ENCODE measurements at regions not wholly inside any gene's neighbourhood (a gene's known extent, or its start where the extent isn't known, plus 50 kb on each side); places are given as distances from the start of the nearest gene placed in this dataset.

DNA sequence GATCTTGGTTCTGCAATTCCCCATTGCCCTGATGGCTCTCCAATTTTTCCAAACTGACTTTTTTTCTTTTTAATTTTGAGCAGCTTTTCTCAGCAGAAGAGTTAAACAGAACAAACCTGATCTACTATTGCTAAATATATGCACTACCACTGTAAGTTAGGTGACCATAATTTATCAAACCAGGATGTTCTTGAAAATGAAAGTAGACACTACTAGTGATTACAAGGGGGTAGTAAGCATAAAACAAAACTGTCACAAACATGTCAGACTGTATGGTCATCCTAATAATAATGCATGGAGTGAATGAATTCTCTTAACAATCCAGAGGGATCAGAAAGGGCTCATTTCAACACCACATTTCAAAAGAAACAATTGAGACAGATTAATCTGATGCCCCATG, 183.0 kb upstream of the FOXN3 start:
- DNase-seq: no peak

DNA sequence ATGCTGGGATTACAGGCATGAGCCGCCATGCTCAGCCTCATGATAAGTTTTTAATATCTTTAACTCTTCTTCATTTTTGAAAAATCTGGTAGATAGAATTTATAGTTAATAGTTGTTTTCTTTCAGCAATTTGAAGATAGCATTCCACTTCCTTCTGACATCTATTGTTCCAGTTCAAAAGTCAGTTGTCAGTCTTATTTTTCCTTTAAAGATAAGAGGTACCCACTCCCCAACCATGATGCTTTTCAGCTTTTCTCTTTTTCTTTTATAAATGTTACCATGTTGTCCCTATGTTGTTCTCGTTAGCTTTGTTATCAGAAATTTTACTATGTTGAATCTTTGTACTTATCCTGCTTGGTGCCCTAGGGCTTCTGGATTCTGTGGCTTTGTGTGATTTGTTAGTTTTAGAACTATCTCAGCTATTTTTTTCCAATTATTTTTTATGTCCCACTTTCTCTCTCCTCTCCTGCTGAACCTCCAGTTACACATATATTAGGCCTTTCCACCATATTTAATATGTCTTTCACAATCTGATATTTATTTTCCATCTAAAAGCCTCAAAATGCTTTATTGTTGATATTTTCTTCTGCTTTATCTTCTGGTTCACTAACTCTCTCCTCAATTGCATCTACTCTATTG, 181.6 kb upstream of the FOXN3 start:
- no peak for DNase-seq

DNA sequence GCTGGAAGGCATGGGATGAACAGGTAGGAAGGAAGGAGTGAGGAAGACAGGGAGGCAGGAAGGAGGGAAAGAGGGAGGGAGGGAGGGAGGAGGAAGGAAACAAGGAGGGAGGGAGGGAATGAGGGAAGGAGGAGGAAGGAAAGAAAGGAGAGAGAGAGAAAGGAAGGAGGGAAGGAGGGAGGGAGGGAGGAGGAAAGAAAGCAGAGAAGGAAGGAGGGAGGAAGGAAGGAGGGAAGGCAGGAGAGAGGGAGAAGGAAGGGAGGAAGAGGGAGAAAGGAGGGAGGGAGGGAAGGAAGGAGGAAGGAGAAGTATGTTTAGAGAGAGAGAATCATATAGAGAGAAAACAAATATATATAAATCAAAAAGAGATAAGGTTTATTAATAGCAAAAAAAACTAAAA, 175.9 kb upstream of the FOXN3 start:
- no peak for DNase-seq

DNA sequence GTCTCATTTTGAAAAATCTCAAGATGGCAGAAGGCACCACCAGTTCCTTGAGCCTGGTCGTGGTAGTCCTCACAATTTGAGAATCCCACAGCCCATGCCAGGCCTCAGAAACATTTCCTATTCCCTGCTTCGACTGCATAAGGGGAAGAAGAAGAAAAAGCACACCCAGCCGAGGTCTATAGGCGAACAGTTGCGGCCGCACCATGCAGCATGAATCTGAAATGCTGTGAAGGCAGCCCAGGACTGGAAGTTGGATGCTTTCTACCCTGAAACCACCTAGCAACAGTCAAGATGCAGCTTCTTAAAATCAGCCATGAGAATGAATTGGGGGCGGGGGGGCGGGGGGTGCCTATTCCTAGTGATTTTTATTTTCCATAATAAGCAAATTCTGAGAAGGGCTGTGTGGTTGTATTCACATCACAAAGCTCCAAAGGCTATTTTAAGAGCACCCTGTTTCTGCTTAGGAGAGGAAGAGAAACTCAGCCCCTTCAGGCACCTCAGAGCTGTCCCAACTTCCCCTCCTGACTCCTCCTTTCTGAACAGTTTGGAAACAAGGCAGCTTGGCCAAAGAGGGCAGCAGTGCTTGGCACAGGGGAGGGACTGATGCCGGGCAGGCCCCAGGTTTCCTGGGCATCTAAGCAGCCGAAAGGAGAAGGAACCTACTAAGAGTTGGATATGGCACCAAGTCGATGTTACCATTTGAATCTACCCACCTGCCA, 172.5 kb upstream of the FOXN3 start:
- no peak for DNase-seq

DNA sequence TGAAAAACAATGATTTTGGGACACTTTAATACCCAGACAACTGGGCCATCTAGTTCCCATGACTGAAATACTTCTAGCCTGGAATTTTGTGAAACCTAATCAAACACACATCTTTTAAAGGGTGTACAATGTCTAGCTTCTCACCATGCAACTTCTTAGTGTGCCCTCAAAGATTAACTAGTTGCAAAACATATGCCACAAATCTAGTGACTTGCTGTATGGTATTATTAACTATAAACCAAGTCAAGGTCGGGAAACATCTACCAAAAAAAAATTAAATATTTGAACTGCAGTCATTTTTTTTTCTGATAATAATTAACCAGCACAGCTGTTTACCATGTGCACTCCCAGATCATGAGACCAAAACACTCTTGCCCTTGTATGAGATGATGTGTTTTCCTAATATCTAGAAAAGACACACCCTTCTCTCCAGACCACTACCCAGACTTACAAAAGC, 171.8 kb upstream of the FOXN3 start:
- no peak for DNase-seq

DNA sequence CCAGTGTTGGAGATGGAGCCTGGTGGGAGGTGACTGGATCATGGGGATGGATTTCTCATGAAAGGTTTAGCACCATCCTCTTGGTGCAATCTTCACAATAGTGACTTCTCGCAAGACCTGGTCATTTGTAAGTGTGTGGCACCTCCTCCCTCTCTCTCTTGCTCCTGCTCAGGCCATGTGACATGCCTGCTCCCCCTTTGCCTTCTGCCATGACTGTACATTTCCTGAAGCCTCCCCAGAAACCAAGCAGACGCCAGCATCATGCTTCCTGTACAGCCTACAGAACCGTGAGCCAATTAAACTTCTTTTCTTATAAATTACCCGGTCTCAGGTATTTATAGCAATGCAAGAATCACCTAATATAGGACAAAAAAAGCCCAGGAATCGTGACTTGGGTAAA, 171.0 kb upstream of the FOXN3 start:
- no peak for DNase-seq

DNA sequence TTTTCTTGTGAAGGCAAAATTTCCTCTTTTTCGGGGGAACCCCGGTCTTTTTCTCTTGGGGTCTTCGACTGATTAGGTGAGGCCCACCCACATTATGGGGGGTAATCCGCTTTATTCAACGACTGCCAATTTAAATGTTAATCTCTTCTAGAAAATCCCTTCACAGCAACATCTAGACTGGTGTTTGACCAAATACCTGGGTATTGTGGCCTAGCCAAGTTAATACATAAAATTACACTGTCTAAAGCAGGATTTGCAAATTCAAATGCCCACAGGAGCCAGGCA, 170.0 kb upstream of the FOXN3 start:
- no peak for DNase-seq

DNA sequence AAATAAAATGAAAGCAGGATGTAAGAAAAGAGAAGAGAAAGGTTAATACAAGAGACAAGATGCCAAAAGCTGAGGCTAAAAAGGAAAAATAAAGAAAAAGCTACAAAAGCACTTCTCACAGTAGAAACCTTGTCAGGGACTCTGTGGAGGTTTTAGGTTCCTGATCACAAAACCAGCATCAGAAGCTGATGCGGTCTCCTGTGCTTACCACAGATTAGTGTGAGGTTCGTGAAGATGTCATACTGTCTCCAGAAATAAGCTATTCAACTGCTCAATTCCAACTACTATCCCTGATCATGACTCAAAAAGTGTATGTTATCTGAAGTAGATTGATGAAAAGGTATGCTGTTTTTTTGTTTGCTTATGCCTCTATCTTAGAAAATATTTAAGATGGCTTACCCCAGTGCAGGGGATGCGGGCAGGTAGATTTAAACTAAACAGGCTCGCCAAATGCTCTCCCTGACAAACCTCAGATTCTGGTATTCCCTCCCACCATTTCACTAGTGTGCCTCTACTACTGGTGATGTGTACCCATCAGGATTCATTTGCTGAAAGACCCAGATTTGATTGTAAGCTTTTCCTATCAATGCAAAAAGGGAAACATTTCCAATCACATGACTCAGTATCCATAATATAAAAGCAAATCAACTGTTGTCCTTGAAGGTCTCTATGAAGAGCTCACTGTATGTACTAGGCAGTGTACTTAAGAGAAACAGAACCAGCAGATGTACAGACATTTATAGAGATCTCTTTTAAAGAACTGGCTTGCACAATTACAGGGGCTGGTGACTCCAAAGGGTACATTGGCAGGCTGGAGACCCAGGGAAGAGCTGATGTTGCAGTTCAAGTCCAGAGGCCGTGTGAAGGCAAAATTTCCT, 169.5 kb upstream of the FOXN3 start:
- DNase-seq: no peak

DNA sequence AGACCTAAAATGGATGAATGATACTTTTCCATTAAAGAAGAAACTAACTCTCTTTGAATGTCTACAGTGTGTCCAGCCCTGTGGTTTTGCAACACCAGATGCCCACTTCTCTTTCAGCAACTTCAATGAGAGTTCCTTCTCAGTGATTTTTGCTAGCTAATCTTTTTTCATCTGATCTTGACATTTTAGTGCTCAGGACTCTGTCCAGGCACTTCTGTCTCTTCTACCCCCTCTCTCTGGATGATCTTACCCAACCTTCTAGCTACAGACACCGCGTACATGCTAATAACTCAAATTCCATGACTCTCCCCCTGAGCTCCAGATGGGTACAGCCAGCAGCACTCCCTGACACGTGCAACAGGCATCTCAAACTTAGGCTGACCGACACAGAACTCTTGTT, 161.1 kb upstream of the FOXN3 start:
- DNase-seq: no peak

DNA sequence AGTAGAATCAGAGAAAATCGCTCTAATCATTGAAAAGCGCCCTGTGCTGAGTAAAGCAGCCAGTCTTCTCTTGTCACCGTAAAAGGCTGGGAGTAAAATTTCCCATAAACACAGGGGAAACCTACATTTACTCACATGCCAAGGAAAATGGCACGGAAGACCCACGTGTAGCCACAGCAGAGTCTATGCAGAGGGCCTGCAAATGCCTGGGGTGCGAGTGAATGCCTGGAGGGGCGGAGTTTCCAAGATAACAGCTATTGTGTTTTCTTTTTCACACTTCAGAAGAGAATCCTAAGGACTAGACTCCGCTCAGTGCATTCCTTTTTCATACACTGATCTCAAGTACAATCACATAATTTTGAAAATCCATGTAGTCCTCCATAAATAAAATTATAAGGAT, 159.9 kb upstream of the FOXN3 start:
- DNase-seq: no peak

DNA sequence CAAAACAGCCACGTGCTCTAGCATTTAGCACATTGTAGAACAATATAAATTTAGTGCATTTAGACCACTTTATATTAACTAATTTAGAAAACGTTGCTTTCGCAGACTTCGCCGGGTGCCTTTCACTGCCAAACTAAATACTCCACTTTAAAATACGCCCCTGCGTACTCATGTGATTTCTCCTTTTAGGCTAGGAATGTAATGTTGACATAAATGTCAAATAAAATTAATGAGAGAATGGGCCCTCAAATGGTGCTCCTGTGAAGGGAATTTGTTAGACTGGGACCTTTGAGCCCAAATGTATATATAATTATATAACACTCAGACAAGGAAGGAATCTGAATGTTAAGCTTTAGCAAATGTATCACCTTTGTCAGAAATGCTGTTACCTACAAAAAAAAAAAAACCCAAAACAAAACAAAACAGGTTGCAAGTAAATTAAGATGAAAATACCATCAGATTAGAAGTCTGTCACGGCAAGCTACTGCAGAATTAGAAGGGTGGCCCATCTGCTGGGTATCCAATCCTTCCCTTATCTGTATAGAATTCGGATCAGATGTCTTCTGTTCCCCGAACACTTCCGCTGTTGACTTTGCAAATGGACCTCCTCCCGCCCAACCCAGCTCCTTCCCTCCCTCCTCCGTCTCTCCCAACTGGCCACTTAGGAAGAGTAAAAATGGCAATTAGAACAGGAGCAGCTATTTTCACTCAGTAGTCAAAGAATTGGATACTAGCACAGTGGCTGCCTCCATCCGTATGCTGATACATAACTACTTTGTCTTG, 159.3 kb upstream of the FOXN3 start:
- no peak for DNase-seq

DNA sequence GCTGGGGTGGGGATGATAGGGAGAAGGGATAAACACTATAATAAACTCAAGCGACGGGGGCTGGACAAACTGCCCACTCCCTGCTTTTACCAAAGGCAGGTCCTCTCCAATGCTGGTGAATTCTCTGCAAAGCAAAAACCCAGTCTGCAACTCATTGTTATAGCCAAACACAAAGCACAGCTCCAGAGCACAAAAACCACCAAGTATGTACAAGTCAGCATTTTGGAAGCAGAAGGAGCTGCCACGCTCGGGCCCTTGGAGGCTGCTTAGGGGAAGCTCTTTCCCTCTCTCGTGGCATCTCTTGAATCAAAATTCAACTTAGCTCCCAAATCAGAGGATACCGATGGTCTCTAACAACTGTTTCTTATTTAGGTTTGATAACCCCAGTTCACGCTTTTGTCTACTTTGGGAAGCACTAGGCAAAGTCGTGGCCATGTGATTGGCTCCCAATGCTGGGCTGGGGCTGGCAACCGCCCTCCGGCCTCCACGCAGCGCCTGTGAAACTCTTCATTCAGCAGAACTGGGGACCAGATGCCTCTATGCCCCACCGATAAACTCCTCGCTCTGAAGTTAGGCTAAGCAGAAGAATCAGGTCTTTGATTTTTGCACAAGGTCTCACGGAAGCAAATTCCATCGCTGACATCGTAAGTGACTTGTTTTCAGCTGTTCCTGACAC, 158.5 kb upstream of the FOXN3 start:
- no peak for DNase-seq

DNA sequence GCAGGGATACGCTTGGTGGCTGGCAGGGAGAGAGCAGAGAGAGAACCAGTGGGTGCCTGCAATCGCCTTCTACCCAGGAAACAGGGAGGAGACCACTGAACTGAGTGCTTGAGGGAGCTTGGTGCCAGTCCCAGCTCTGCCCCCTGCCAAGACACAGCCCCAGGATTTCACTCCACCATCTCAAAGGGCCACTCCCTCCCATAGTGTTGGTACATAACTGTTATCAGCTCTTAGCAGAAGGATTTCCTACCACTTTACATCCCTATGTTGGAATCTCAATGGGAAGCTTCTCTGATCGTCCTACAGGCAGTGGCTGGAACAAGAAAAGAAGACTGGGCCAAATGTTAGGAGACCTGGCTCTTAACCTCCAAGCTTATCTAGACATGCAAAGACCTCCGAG, 157.4 kb upstream of the FOXN3 start:
- DNase-seq: no peak

DNA sequence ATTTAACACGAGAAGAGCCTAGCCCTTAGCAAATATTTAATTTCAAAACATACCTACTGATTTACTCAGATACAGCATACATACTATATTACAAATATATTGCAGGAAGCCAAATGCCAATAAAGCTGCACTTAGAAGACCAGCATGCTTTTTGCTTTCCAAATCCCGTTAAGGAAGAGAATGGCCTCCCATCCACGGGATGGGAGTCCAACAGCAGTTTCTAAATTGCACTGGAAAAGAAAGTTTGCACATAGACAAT, 156.3 kb upstream of the FOXN3 start:
- DNase-seq: no peak

DNA sequence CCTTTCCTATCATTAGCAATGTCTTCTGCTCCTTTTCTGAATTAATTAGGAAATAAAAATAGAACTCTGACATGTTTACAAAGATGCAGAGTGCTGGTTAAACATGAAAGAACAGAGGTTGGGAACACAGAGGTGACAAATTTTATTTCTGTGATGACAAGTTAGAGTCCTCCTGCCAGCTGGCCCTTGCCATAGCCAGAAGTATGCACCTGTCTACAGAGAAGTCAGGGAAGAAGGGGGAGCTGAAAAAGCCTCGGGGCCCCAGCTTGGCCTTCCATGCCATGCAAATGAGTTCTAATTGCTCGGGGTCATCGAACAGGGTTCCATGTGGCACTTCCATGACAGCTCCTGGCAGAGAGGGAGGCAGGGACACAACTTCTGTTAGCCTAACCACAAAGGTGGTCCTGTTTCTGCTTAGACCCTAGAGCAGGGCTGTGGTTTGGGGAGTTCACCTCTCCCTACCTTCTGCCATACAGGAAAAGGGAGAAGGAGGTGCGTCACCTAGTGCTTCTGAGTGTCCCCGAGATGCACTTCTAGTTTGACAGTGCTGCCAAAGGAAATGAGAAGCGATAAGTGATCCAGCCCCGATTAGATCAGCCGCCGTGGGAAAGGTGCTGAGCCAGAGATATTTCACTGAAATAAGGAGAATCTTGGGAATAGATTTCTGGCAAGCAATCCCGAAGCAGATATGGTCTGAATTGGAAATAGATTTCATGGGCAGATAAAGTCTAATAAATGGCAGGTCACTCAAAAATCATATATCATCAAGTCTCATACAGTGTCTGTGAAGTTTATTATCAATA, 155.8 kb upstream of the FOXN3 start:
- DNase-seq: no peak

DNA sequence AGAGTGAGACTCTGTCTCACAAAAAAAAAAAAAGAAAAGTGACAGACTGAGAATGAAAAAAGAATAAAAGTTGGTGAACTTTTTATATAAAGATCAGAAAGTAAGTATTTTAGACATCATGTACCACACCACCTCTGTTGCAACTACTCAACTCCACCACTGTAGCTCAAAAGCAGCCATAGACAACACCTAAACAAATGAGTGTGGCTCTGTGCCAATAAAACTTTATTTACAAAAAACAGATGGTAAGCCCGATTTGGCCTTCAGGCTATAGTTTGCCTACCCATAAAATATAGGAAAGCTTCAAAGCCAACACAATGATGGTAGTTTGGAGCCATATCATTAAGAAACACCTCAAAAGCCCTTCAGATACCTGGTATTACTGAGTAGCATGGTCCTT, 154.5 kb upstream of the FOXN3 start:
- no peak for DNase-seq

DNA sequence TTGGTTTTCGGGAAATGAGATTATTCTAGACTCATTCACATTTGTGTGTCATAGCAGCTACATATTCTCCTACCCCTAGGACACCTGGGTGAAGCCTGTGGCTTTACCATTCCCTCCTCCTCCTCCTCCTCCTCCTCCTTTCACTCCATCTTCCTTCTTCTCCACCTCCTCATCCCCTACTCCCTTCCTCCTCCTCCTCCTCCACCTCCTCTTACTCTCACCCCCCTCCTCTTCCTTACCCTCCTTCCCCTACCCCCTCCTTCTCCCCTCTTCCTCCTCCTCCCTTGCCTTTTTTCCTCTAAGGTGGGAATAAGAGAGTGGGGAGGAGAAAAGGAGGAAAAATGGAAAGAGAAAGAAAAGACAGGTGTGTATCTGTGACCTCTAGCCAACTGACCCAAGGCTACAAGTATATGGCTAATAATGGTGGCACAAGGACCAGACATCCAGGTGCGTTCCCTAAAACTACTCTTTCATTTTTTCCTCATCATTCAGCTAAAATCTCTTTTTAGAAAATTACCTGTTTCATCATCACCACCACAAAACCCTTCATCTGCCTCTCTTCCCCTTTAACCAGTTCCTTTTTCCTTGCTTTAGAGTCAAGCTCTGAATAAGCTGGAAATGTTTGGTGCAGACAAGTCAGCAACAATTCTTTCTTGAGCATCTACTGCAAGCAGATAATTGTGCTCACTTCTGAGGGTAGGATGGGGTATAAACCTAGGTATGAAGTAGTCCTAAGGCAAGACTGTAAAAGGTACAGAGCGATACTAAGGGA, 149.8 kb upstream of the FOXN3 start:
- DNase-seq: no peak

DNA sequence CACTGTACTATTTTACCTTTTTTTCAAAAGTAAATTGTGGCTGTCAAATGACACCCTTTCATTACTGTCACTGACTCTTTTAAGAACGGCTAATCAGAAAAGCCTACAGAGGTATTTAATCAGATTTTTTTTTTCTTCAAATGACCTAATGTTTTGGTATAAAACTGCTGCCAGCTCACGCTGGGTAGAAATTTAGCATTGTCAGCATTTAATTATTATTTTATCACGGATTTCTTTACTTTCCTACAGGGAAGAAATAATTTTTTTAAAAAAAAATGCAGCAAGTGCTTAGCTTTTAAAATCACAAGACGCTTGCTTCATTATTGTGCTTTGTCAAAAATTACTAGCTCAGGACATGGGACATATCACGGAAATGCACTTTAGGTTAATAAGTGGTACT, 149.1 kb upstream of the FOXN3 start:
- no peak for DNase-seq

DNA sequence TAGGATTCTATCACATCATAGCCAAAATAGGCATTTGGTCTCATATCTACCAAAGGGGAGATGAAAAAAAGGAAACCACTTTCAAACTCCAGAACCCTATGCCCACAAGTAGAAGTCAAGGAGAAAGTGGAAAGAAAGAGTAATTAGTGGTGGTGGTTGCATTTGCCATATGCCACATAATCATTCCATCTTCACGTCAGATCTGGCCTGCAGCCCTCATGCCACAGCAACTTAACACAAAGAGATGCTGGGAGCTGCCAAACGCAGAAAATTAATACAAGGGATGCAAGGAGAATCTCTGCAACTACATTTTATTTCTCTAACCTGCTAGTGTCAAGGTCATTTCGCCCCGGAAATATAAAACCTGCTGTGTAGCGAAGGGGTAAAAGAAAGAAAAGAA, 148.6 kb upstream of the FOXN3 start:
- no peak for DNase-seq

DNA sequence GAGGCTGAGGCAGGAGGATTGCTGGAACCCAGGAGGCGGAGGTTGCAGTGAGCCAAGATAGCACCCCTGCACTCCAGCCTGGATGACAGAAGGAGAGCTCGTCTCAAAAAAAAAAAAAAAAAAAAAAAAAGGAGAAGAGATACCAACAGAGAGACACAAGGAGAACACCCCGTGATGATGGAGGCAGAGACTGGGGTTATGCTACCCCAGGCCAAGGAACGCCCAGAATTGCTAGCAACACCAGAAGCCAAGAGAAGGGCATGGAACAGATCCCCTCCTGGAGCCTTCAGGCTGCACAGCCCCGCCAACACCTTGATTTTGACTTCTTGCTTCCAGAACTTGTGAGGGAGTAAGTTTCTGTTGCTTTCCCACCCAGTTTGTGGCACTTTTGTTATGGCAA, 148.0 kb upstream of the FOXN3 start:
- DNase-seq: no peak

DNA sequence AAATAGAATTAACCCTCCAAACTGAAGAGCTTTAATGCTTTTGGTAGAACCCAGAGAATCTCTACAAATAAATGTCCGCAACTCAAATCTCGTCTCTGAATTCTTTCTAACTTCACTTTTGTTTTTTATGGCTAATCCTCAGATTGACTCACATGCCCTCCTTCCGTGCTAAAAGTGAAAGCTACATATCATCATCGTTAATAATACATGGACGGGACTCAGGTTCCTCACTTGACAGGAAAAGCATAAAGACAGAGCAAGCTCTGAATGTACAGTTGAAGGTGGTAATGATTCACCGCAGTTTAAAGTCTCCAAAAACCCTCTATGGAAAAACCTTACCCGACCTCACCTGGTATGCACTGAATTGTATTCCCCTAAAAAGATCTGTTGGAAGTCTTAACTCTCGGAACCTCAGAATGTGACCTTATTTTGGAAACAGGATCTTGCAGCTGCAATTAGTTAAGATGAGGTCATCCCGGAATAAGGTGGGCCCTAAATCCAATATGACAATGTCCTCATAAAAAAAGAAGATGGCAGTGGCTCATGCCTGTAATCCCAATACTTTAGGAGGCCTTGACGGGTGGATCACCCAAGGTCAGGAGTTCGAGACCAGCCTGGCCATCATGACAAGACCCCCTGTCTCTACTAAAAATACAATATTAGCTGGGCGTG, 147.4 kb upstream of the FOXN3 start:
- no peak for DNase-seq

Measured in activated CD4-positive, alpha-beta T cell treated with anti-CD3 and anti-CD28 coated beads, Interleukin-2, amount 50 U/mL, for 1 hour (primary cell).